B cell (primary cell): ENCODE measurements at regions not wholly inside any gene's neighbourhood (a gene's known extent, or its start where the extent isn't known, plus 50 kb on each side); places are given as distances from the start of the nearest gene placed in this dataset.

Source experiments
- EZH2 ChIP-seq: IDR thresholded peaks from 2 replicates; pipeline ENCODE4 v1.6.1; 2012; ENCODE audit warnings: borderline replicate concordance, low read depth, mild to moderate bottlenecking, moderate library complexity, low read length; ENCODE audit not compliant: insufficient read depth, poor library complexity, severe bottlenecking
- TF ChIP-seq, protein P1 (sequence below): fragments of 200-600 bp; IDR thresholded peaks from one replicate; pipeline ENCODE4 v1.8.0; 2022; ENCODE audit warnings: antibody characterized with exemption, mild to moderate bottlenecking

- no peak for TF ChIP-seq EZH2
- TF ChIP-seq, protein P1, sequence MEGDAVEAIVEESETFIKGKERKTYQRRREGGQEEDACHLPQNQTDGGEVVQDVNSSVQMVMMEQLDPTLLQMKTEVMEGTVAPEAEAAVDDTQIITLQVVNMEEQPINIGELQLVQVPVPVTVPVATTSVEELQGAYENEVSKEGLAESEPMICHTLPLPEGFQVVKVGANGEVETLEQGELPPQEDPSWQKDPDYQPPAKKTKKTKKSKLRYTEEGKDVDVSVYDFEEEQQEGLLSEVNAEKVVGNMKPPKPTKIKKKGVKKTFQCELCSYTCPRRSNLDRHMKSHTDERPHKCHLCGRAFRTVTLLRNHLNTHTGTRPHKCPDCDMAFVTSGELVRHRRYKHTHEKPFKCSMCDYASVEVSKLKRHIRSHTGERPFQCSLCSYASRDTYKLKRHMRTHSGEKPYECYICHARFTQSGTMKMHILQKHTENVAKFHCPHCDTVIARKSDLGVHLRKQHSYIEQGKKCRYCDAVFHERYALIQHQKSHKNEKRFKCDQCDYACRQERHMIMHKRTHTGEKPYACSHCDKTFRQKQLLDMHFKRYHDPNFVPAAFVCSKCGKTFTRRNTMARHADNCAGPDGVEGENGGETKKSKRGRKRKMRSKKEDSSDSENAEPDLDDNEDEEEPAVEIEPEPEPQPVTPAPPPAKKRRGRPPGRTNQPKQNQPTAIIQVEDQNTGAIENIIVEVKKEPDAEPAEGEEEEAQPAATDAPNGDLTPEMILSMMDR, result no peak
These were observed 152.7 kb upstream of the DAB2 start for GRCh38 chr5:39577529-39577928.
